ENCODE measurements at regions not wholly inside any gene's neighbourhood (a gene's known extent, or its start where the extent isn't known, plus 50 kb on each side); places are given as distances from the start of the nearest gene placed in this dataset.
"Not testable (repeated sequence)": the region's sequence is repeated elsewhere in the genome, so short reads cannot be mapped to it uniquely, and the experiment has no call there.

DNA sequence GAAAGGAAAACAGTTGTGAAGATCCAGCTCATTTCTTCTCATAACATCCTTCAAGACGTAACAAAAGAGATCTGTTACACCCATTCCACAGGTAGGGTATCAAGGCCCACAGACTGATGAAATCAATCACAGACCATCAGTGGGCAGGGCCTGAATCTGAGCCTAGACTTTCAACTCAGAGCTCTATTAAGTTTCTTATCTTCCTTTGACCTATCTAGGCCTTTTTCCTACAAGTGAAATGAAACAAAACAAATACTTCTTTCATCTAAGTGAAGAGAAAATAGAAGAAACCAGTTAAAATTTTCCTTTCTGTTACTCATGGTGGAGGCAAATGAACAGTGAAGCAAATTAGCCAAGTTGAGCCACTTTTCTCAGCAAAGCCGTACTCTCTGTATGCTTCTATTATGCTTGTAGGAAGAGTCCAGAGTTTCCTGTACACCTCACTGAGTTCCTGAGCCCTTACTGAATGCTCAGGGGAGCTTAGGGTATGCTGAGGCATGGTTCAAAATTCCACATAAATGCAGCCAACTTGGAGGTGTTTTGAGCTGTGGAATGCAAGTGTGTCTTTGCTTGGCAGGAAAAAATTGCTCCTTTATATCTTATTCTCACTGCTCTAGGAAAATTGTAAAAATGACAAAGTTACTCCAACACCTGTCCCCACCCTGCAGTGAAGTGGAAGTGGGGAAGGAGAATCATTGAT lies 91.9 kb downstream of the FEM1C start:
- no peak for ATAC-seq
- Mint-ChIP-seq H3K9me3 (no peaks in the 10 kb centered on the region), H3K27me3 (no peaks in the 10 kb centered on the region), H3K4me3 (no peak overlapping the region), H3K27ac (no peak overlapping the region), H3K4me1 (no peaks in the 10 kb centered on the region)
- no peak for DNase-seq

DNA sequence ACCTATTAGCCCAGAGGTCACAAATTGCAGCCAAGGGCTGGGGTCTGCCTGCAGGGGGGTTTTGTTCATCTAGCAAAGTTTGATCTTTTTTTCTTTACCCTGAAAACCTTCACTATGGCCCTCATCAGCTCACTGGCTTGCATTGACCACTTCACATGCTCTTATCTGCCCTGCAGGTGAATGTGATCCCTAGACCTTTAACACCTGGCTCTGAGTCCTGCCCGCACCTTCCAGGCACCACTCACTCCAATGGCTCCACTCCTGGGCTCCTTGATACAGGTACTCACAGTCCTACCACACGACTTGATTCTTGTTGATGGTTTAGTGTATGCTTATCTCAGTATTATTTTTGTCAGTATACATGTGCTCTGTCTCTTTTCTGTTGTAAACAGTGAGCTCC lies 92.5 kb downstream of the FEM1C start:
- no peak for ATAC-seq
- H3K4me3 Mint-ChIP-seq = no peak overlapping the region
- no peaks in the 10 kb centered on the region for H3K27me3 Mint-ChIP-seq
- H3K27ac Mint-ChIP-seq = no peak overlapping the region
- no peaks in the 10 kb centered on the region for H3K9me3 Mint-ChIP-seq
- no peaks in the 10 kb centered on the region for H3K4me1 Mint-ChIP-seq
- DNase-seq = no peak

GRCh38 chr5:115450741-115451140 lies 93.8 kb downstream of the FEM1C start:
- ATAC-seq (no peak), DNase-seq (no peak)
- Mint-ChIP-seq H3K4me1 (no peaks in the 10 kb centered on the region), H3K4me3 (no peak overlapping the region), H3K27me3 (no peaks in the 10 kb centered on the region), H3K9me3 (no peaks in the 10 kb centered on the region), H3K27ac (no peak overlapping the region)

DNA sequence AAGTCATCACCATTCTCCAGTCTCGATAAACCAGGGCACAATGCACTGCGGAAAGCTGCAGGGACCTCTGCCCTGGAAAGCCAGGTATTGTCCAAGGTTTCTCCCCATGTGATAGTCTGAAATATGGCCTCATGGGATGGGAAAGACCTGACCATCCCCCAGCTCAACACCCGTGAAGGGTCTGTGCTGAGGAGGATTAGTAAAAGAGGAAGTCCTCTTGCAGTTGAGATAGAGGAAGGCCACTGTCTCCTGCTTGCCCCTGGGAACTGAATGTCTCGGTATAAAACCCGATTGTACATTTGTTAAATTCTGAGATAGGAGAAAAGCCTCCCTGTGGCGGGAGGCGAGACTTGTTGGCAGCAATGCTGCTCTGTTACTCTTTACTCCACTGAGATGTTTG lies 95.9 kb downstream of the FEM1C start:
- DNase-seq, H3K9me3 Mint-ChIP-seq, ATAC-seq: not testable (repeated sequence)

GRCh38 chr5:115440782-115441451 lies 103.7 kb downstream of the FEM1C start:
- Mint-ChIP-seq H3K27ac (no peak overlapping the region), H3K4me1 (no peaks in the 10 kb centered on the region), H3K27me3 (peaks cover 53% of the 10 kb centered on the region), H3K4me3 (no peak overlapping the region), H3K9me3 (peaks cover 10 to 25% of the 10 kb centered on the region in 2 donors)
- DNase-seq = no peak
- no peak for ATAC-seq

More for the DNA sequence above, 95.9 kb downstream of the FEM1C start:
- H3K27me3 Mint-ChIP-seq = peaks cover 18% of the 10 kb centered on the region
- H3K4me3 Mint-ChIP-seq, H3K27ac Mint-ChIP-seq, H3K4me1 Mint-ChIP-seq: not testable (repeated sequence)

DNA sequence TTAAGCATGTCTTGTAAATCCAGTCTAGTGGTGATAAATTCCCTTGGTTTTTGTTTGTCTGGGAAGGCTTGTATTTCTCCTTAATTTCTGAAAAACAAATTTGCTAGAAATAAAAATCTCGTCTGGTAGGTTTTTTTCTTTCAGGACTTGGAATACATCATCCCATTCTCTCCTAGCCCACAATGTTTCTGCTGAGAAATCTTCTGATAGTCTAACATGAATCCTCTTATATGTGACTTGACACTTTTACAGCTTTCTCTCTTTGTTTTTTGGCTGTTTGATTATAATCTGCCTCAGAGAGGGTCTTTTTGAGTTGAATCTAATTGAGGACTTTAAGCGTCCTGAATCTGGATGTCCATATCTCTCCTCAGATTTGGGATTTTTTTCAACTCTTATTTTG lies 104.9 kb downstream of the FEM1C start:
- DNase-seq (no peak), ATAC-seq (no peak)
- Mint-ChIP-seq H3K4me3 (no peak overlapping the region), H3K9me3 (peaks cover 10 to 25% of the 10 kb centered on the region in 2 donors), H3K27ac (no peak overlapping the region), H3K4me1 (no peaks in the 10 kb centered on the region), H3K27me3 (peaks cover 53% of the 10 kb centered on the region)

- no peak for DNase-seq
- Mint-ChIP-seq H3K4me1 (no peaks in the 10 kb centered on the region), H3K27me3 (peaks cover 53% of the 10 kb centered on the region), H3K9me3 (peaks cover 10 to 25% of the 10 kb centered on the region in 2 donors), H3K27ac (no peak overlapping the region), H3K4me3 (no peak overlapping the region)
- ATAC-seq = no peak
These were observed 105.5 kb downstream of the FEM1C start for GRCh38 chr5:115439042-115439441.

DNA sequence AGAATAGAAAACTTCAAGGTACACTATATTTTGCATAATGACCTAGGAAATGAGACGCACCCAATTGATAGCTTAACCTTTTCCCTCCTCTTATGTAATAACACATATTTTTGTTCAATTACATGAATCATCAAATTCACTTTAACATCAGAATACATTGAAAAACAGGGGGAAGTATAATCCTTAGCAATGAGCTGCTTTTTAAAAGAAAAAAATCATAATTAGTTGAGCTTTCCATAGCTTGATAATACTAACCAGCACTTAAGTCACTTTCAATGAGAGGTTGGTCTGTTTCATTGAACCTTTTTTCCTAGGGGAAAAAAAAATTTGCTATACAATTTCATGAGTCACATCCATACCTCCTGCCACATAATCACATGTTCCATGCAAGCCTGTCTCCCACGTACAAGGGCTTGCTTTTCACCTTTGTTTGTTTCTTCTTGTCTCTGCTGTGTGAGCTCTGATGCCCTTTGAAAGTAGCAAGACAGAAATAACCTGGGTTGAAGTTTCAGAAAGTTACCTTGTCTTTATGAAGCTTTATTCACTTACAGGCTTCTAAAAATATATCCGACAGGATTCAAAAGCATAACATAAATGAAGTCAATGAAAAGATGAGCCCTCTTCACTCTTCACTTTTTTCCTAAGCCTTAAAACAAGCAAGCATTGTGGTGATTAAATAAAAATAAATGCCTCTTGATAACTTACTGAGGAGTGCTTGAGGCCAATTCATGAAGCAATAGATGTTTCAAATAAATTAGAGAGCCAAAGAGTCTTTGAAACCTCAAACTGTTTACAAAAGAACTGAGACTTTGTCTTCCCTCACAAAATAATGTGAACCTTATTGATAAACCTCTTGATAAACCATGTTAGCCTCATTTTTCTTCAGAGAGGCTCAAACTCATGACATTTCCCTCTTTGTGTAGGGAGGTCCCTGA lies 108.5 kb downstream of the FEM1C start:
- Mint-ChIP-seq H3K27ac (no peak overlapping the region), H3K4me1 (no peaks in the 10 kb centered on the region), H3K4me3 (no peak overlapping the region), H3K9me3 (peaks cover 5 to 18% of the 10 kb centered on the region in 2 donors), H3K27me3 (peaks cover 54% of the 10 kb centered on the region)
- DNase-seq (no peak), ATAC-seq (no peak)

GRCh38 chr5:115435065-115435777 lies 109.4 kb downstream of the FEM1C start:
- H3K4me3 Mint-ChIP-seq = no peak overlapping the region
- DNase-seq = no peak
- H3K9me3 Mint-ChIP-seq = peaks cover 2 to 14% of the 10 kb centered on the region in 2 donors
- H3K27me3 Mint-ChIP-seq = peaks cover 49% of the 10 kb centered on the region
- no peaks in the 10 kb centered on the region for H3K4me1 Mint-ChIP-seq
- no peak overlapping the region for H3K27ac Mint-ChIP-seq
- ATAC-seq = no peak

DNA sequence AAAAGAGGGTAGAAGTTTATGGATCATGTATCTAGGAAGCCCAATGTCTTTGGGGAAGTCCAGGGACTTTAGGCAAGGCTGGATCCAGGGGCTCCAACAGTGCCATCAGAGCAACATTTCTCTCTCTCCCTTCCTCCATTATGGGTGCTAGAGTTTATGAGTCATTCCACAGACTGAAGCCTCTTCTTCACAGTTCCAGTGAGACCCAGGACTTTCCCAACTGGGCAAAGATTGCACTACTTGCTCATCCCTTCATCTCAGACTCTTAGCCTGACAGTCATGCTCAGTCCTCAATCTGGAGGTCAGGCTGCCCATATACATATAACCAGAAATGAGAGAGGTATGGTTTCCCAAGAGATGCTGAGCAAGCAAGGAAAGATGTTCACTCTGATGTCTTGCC lies 110.7 kb downstream of the FEM1C start:
- DNase-seq = no peak

DNA sequence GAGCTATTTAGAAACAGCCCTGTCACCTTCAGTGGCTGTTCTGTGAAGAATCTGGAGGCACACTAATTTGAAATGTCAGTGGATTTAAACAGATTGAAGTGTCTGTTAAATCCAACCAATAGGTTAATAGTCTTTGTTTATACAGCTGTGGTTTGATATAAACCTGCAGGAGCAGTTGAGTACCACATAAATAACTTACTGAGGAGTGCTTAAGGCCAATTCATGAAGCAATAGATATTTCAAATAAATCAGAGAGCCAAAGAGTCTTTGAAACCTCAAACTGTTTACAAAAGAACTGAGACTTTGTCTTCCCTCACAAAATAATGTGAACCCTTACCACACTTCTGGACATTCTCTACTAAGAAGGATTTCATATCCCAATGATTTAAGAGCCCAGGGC lies 111.9 kb downstream of the FEM1C start:
- H3K27me3 Mint-ChIP-seq = peaks cover 45% of the 10 kb centered on the region
- no peak for DNase-seq
- no peak overlapping the region for H3K27ac Mint-ChIP-seq
- no peak overlapping the region for H3K4me3 Mint-ChIP-seq
- no peaks in the 10 kb centered on the region for H3K4me1 Mint-ChIP-seq
- ATAC-seq = no peak
- no peaks in the 10 kb centered on the region for H3K9me3 Mint-ChIP-seq

More for the DNA sequence above, 110.7 kb downstream of the FEM1C start:
- no peaks in the 10 kb centered on the region for H3K4me1 Mint-ChIP-seq
- H3K27me3 Mint-ChIP-seq = peaks cover 41% of the 10 kb centered on the region
- H3K27ac Mint-ChIP-seq = no peak overlapping the region
- no peak overlapping the region for H3K4me3 Mint-ChIP-seq
- no peak for ATAC-seq
- peaks cover 0 to 6% of the 10 kb centered on the region in 2 donors for H3K9me3 Mint-ChIP-seq

DNA sequence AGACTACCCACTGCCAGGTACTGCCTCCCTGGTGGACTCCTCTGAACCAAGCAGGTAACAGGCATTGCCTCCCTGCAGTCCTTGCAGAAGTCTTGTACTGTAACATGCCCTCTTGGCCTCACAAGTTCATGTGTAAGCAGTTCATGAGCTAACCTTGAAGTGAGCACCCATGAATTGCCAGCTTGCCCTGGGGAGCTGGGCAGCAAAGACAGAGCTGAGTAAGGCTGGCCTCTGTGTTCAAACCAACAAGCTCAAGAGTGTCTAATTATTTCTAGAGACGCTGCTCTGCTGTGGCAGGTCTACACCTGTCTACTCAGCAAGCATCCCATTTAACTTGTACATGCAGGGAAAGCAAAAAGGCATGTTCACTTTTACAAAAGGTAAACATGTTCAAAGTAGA lies 113.5 kb downstream of the FEM1C start:
- Mint-ChIP-seq H3K27me3 (peaks cover 61% of the 10 kb centered on the region), H3K4me3 (no peak overlapping the region), H3K27ac (peak overlapping the region in 1 of 2 donors; percentile 54), H3K4me1 (no peaks in the 10 kb centered on the region), H3K9me3 (no peaks in the 10 kb centered on the region)
- ATAC-seq (no peak), DNase-seq (no peak)

- ATAC-seq = no peak
- no peak overlapping the region for H3K4me3 Mint-ChIP-seq
- H3K27ac Mint-ChIP-seq = no peak overlapping the region
- no peaks in the 10 kb centered on the region for H3K4me1 Mint-ChIP-seq
- H3K27me3 Mint-ChIP-seq = peaks cover 68% of the 10 kb centered on the region
- H3K9me3 Mint-ChIP-seq = no peaks in the 10 kb centered on the region
- no peak for DNase-seq
These were observed 114.2 kb downstream of the FEM1C start for GRCh38 chr5:115430374-115430773.

- no peak for ATAC-seq
- Mint-ChIP-seq H3K4me1 (no peaks in the 10 kb centered on the region), H3K27ac (no peak overlapping the region), H3K9me3 (no peaks in the 10 kb centered on the region), H3K4me3 (no peak overlapping the region), H3K27me3 (peaks cover 59% of the 10 kb centered on the region)
- DNase-seq = no peak
These were observed 115.1 kb downstream of the FEM1C start for GRCh38 chr5:115429345-115429940.

DNA sequence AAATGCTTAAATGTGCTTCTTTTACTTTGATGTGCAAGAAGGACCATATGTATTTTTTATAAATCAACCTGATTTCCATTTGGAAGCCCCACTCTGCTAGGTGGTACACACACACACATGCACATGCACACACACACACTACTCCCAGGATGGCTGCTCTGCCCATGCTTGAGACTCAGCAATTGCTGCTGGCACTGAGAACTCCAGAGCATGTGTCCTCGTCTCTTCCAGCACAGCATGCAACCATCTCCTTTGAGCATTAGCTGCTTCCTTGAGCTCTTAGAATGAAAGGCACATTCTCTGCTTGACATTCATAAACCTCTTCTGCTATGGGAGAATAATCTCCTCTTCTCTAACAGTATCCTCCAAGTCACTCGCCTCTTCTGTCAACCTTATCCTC lies 115.9 kb downstream of the FEM1C start:
- peaks cover 54% of the 10 kb centered on the region for H3K27me3 Mint-ChIP-seq
- no peak for ATAC-seq

More for the DNA sequence above, 115.9 kb downstream of the FEM1C start:
- DNase-seq = no peak
- Mint-ChIP-seq H3K4me1 (no peaks in the 10 kb centered on the region), H3K27ac (no peak overlapping the region), H3K9me3 (no peaks in the 10 kb centered on the region), H3K4me3 (no peak overlapping the region)

All from stimulated activated naive CD8-positive, alpha-beta T cell treated with anti-CD3 and anti-CD28 coated beads, Interleukin-15, amount 100 ng/mL, for 72 hours (primary cell).